ENCODE measurements at regions not wholly inside any gene's neighbourhood (a gene's known extent, or its start where the extent isn't known, plus 50 kb on each side); places are given as distances from the start of the nearest gene placed in this dataset.

DNA sequence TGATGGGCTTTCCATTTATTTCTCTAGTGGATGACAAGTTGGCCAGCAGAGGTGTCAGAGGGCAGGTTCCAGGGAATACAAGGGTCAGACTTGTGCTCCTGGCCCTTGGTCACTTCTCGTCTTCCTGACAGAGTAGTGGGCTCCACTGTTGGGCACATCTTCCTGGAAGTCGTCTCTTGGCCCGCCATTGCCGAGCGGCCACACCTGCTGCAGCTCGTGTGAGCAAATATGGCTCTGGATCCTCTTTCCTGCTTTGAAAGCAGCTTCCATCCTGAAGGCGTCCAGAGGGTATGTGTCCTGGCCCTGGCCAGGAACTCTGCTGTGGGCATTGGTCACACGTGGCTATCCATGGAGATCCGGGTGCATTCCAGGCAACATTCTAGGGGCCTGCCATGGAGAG, 100.2 kb downstream of the SNRPN start:
- H3K4me3 ChIP-seq, result no peak overlapping the region
- H3K27me3 ChIP-seq, result no peaks in the 10 kb centered on the region
- H3K4me1 ChIP-seq, result no peaks in the 10 kb centered on the region
- no peak overlapping the region for H3K27ac ChIP-seq
- DNase-seq (ENCODE audit: low spot score in 2 of 2), result peak in 1 of 2 donors; percentile 1
- WGBS, 2 donors, result 91 to 94% methylated on average over 4 to 9 of the region's 9 CpGs
- H3K9me3 ChIP-seq, result peaks cover 6 to 100% (median 81%) of the 10 kb centered on the region in 4 donors
- peaks cover 2 to 100% (median 41%) of the 10 kb centered on the region in 3 donors for H3K36me3 ChIP-seq
- TF ChIP-seq POLR2A (IDR thresholded peaks at IDR 0.05), result no peak
- TF ChIP-seq, protein P1, sequence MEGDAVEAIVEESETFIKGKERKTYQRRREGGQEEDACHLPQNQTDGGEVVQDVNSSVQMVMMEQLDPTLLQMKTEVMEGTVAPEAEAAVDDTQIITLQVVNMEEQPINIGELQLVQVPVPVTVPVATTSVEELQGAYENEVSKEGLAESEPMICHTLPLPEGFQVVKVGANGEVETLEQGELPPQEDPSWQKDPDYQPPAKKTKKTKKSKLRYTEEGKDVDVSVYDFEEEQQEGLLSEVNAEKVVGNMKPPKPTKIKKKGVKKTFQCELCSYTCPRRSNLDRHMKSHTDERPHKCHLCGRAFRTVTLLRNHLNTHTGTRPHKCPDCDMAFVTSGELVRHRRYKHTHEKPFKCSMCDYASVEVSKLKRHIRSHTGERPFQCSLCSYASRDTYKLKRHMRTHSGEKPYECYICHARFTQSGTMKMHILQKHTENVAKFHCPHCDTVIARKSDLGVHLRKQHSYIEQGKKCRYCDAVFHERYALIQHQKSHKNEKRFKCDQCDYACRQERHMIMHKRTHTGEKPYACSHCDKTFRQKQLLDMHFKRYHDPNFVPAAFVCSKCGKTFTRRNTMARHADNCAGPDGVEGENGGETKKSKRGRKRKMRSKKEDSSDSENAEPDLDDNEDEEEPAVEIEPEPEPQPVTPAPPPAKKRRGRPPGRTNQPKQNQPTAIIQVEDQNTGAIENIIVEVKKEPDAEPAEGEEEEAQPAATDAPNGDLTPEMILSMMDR (IDR thresholded peaks at IDR 0.05), result no peak
- no peak for TF ChIP-seq EP300 (IDR thresholded peaks at IDR 0.05)

DNA sequence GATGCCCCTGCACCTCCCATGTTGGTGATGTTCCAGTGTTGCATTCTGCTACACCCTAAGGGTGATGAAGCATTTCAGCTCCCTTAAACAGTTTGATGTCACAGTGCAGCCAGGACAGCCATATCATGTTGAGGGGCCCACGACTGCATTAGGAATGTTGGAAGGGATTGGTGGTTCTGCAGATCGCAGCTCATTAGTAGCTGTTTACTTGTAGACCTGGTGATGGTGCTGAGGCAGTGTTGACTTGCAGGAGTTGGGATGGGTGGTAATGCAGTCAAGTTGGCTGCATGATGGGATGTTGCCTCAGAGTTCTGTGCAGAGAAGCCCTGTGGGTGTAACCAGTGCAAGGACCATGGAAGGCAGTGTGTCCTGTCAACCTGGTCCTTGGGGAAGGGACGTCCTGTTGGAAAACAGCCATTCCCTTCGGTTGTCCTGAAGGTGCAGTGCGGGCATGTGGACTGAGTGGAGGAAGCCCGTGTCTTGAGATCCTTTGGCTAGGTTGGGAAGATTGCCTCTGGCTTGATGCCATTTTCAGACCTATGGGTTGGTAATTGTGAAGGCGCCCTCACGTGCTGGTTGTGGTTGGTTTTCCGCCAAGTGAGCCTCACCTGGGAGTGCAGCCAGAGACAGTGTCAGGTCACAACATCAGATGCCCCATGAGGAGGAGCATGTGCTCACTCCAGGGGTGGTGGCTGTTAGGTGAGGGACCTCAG, 100.7 kb downstream of the SNRPN start:
- Histone ChIP-seq H3K36me3 (peaks cover 6 to 100% (median 46%) of the 10 kb centered on the region in 3 donors), H3K9me3 (peaks cover 10 to 100% (median 84%) of the 10 kb centered on the region in 4 donors), H3K4me3 (no peak overlapping the region), H3K4me1 (no peaks in the 10 kb centered on the region), H3K27me3 (no peaks in the 10 kb centered on the region), H3K27ac (no peak overlapping the region)
- WGBS, 2 donors, result 89 to 91% methylated on average over 9 of the region's 9 CpGs
- peak in 1 of 2 donors; percentile 2 for DNase-seq (ENCODE audit: low spot score in 2 of 2)
- no peak for TF ChIP-seq EP300 (IDR thresholded peaks at IDR 0.05)
- TF ChIP-seq, protein P1 (IDR thresholded peaks at IDR 0.05), result no peak
- no peak for TF ChIP-seq POLR2A (IDR thresholded peaks at IDR 0.05)

DNA sequence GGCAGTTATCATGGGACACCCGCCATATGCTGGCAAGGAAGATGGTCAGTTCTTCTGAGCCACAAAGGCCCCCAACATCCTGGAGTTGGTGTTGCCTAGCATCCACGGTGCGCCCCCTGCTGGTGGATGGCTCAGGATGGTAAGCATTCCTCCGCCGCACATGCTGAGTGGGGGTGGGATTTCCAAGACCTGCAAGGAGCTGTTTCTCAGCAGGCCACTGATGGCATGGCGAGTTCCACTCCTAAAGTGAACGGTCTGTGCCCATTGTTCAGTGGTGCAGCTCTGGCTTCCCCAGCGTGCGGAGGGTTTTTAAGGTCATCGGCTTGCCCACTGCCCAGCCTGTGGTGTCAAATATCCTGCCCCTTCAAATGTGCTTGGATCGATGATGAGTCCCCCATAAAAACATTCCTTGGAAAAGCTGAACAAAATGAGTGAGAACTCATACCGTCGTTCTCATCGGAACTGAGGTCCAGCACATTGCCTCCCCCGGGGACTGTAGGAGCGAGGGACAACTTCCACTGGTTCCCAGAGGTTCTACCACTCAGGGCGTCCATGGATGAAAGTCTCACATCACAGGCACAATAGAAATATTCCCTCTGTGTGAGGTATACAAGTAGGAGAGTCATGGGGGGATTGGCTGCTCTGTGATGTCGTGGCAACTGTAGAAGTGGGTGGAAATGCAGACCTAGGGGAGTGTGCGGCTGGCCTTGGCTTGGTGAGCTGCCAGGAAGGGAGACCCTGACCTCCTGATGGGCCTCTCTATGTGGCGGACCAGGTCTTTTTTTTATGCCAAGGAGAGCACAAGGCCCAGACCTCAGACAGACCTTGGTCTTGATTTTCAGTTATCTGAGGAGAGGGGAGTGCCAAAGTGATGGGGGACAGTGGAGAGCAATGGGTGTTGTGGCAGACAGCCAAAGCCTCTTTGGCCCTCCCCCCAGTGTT, 102.0 kb downstream of the SNRPN start:
- no peak for DNase-seq (ENCODE audit: low spot score in 2 of 2)
- Histone ChIP-seq H3K36me3 (peaks cover 10 to 100% (median 55%) of the 10 kb centered on the region in 3 donors), H3K4me3 (no peak overlapping the region), H3K27ac (no peak overlapping the region), H3K27me3 (no peaks in the 10 kb centered on the region), H3K4me1 (no peaks in the 10 kb centered on the region), H3K9me3 (peaks cover 11 to 100% (median 86%) of the 10 kb centered on the region in 4 donors)
- TF ChIP-seq POLR2A (IDR thresholded peaks at IDR 0.05) (no peak), EP300 (IDR thresholded peaks at IDR 0.05) (no peak)
- TF ChIP-seq, protein P1 (IDR thresholded peaks at IDR 0.05), result no peak
- 92% methylated on average over 18 to 20 of the region's 20 CpGs for WGBS, 2 donors

DNA sequence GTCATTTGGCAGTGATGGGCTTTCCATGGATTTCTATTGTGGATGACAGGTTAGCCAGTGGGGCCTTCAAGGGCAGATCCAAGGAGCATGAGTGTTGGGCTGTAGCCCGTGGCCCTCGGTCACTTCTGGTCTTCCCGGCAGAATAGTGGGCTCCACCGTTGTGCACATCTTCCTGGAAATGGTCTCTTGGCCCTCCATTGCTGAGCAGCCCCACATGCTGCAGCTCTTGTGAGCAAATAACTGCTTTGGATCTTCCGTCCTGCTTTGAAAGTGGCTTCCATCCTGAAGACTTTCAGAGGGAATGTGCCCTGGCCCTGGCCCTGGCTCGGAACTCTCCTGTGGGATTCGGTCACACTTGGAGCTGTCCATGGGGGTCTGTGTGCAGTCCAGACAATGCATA, 102.8 kb downstream of the SNRPN start:
- TF ChIP-seq, protein P1 (IDR thresholded peaks at IDR 0.05), result no peak
- no peak for TF ChIP-seq POLR2A (IDR thresholded peaks at IDR 0.05)
- no peak for TF ChIP-seq EP300 (IDR thresholded peaks at IDR 0.05)
- Histone ChIP-seq H3K4me1 (no peaks in the 10 kb centered on the region), H3K4me3 (no peak overlapping the region), H3K27ac (no peak overlapping the region), H3K9me3 (peaks cover 13 to 100% (median 86%) of the 10 kb centered on the region in 4 donors), H3K36me3 (peaks cover 10 to 100% (median 61%) of the 10 kb centered on the region in 3 donors), H3K27me3 (no peaks in the 10 kb centered on the region)
- 95 to 97% methylated on average over 7 of the region's 7 CpGs for WGBS, 2 donors
- no peak for DNase-seq (ENCODE audit: low spot score in 2 of 2)

Measured in tibial nerve (tissue), 4 donors.